ENCODE measurements at regions not wholly inside any gene's neighbourhood (a gene's known extent, or its start where the extent isn't known, plus 50 kb on each side); places are given as distances from the start of the nearest gene placed in this dataset.

DNA sequence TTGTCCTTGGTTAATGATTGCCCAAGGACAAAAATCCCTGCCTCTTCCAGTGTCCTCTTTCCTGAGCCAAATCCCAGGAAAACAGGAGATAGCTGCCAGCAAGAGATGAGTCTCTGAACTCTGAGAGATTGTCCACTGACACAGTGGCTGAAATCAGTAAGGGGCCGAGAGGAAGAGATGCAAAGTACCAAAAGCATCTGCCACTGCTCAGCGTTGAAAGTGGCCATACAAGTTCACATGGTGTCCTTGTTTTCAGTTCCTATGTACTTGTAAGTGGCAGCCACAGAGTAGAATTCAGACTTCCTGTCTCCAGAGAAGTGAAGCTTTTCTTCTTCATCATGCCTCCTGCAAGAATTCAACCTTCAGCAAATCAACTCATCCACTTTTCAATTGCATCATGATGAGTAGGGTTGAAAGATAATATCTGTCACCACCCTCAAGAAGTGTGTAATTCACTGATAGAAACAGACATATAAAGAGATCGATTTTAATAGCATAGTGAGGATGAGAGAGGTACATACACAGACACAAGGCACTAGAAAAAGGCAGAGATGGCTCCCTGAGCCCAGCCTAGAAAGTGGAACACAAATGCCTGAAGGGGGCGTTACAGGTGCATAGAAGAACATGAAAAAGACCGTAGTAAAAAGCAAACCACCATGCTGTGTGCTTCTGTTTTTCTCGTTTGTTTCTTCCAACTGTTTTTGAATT, 185.8 kb downstream of the MRPL39 start:
- TF ChIP-seq, protein P1, sequence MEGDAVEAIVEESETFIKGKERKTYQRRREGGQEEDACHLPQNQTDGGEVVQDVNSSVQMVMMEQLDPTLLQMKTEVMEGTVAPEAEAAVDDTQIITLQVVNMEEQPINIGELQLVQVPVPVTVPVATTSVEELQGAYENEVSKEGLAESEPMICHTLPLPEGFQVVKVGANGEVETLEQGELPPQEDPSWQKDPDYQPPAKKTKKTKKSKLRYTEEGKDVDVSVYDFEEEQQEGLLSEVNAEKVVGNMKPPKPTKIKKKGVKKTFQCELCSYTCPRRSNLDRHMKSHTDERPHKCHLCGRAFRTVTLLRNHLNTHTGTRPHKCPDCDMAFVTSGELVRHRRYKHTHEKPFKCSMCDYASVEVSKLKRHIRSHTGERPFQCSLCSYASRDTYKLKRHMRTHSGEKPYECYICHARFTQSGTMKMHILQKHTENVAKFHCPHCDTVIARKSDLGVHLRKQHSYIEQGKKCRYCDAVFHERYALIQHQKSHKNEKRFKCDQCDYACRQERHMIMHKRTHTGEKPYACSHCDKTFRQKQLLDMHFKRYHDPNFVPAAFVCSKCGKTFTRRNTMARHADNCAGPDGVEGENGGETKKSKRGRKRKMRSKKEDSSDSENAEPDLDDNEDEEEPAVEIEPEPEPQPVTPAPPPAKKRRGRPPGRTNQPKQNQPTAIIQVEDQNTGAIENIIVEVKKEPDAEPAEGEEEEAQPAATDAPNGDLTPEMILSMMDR (IDR thresholded peaks at IDR 0.05; ENCODE audit: extremely low read depth in 1 of 2, insufficient read depth in 1 of 2, low read depth in 1 of 2, low read length in 2 of 2): peak; percentile 29 to 59
- TF ChIP-seq FOS (IDR thresholded peaks at IDR 0.05; ENCODE audit: borderline replicate concordance, insufficient read depth, low read length) (no peak), MAX (IDR thresholded peaks at IDR 0.05; ENCODE audit: insufficient read depth, insufficient read length) (no peak), POLR2AphosphoS5 (IDR thresholded peaks at IDR 0.05; ENCODE audit: insufficient read depth, low read depth, low read length) (no peak), MYC (IDR thresholded peaks at IDR 0.05; ENCODE audit: low read depth, low read length) (no peak), POLR2A (IDR thresholded peaks at IDR 0.05; ENCODE audit: low read depth, low read length) (no peak), EZH2 (IDR thresholded peaks at IDR 0.05; ENCODE audit: borderline replicate concordance, low read depth, low read length, severe bottlenecking) (no peak)

All from endothelial cell of umbilical vein (primary cell).